ENCODE measurements at regions not wholly inside any gene's neighbourhood (a gene's known extent, or its start where the extent isn't known, plus 50 kb on each side); places are given as distances from the start of the nearest gene placed in this dataset.

DNA sequence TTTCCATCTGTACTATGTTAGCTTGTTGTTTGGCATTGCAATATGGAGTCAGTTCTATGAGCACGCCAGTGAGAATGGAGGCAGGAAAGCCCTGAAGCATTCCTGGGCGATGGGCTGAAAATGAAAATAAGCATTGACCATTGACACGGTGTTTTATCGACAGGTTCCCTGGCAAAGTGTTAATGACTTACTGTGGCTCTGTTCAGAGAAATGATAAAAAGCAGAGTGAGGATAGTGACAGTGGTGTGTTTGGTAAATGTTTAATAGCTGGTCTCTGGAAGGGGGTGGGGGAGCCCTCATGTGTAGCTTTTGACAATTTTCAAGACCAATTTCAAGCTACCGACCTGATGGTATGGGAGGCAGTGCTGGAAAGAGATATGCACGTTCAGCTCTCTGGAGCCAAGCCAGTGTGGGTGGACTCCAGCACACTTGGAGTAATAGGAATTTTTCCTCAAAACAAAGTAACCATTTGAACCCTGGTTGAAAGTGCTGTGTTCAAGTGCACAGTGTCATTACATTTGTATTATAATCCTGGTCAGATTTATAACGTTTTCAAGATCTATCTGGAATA lies 341.7 kb upstream of the ROBO2 start:
- TF ChIP-seq NANOG (IDR thresholded peaks at IDR 0.05; ENCODE audit: insufficient read depth, low read depth, low read length, poor library complexity, severe bottlenecking) (no peak), TAF7 (optimal IDR thresholded peaks at IDR 0.05; ENCODE audit: borderline replicate concordance, low read depth, low read length) (no peak)

All from H1 (cell line).